Lower leg skin (tissue), 4 donors: ENCODE measurements at regions not wholly inside any gene's neighbourhood (a gene's known extent, or its start where the extent isn't known, plus 50 kb on each side); places are given as distances from the start of the nearest gene placed in this dataset.

Experiments
- DNase-seq, 2 donors: peaks; one replicate each; pipeline ENCODE4 v3.0.0-alpha.2; 2019; ENCODE audit warnings: low spot score in 2 of 2
- H3K4me3 ChIP-seq: fragments of 200-600 bp; sonication (generic); 2 replicates; pipeline ENCODE4 v1.5.1; 2017; ENCODE audit warnings: mild to moderate bottlenecking, low read depth; ENCODE audit not compliant: poor library complexity, severe bottlenecking
- CTCF ChIP-seq, 3 donors: fragments of 450-650 bp; IDR thresholded peaks; one replicate each; pipeline ENCODE4 v1.5.1; 2016; ENCODE audit warnings: antibody characterized with exemption in 3 of 3, mild to moderate bottlenecking in 3 of 3, moderate library complexity in 2 of 3
- POLR2A ChIP-seq, 2 donors: fragments of 450-650 bp; IDR thresholded peaks; one replicate each; pipeline ENCODE4 v1.6.1; 2016 to 2017; ENCODE audit warnings: antibody characterized with exemption in 2 of 2, mild to moderate bottlenecking in 1 of 2, moderate library complexity in 1 of 2
- WGBS, 2 donors: methylation state at CpG; one replicate each; pipeline ENCODE4 v1.1.5; 2018; 5-methylcytosine and 5-hydroxymethylcytosine counted together
- intact Hi-C: fragments of 100-400 bp; cut with DNase I; formaldehyde crosslinking; loops from one replicate; pipeline ENCODE4 v1.15.0; 2023; ENCODE audit warnings: low total_unique reads

GRCh38 chr2:188158337-188159100, 133.2 kb upstream of the GULP1 start:
- intact Hi-C loops, result no loop called here
- TF ChIP-seq CTCF (IDR thresholded peaks at IDR 0.05) (no peak), POLR2A (IDR thresholded peaks at IDR 0.05) (no peak)
- no peak overlapping the region for H3K4me3 ChIP-seq
- no peak for DNase-seq
- WGBS, 2 donors, result 58 to 61% methylated on average over 9 of the region's 9 CpGs

- DNase-seq, result no peak
- intact Hi-C loops, result no loop called here
- 90 to 92% methylated on average over 2 of the region's 2 CpGs for WGBS, 2 donors
- no peak for TF ChIP-seq POLR2A (IDR thresholded peaks at IDR 0.05)
- no peak for TF ChIP-seq CTCF (IDR thresholded peaks at IDR 0.05)
- no peak overlapping the region for H3K4me3 ChIP-seq
These were observed 132.2 kb upstream of the GULP1 start for GRCh38 chr2:188159484-188159883.

GRCh38 chr2:188170356-188170755, 121.3 kb upstream of the GULP1 start:
- no peak overlapping the region for H3K4me3 ChIP-seq
- 79% methylated on average over 4 of the region's 4 CpGs for WGBS, 2 donors
- intact Hi-C loops, result loop anchor here (5.0 kb wide), 1 partner anchor 1078 kb away; no protein-coding TSS in a partner anchor
- DNase-seq, result no peak
- TF ChIP-seq CTCF (IDR thresholded peaks at IDR 0.05), result no peak
- no peak for TF ChIP-seq POLR2A (IDR thresholded peaks at IDR 0.05)

- DNase-seq, result no peak
- intact Hi-C loops, result no loop called here
- no peak for TF ChIP-seq CTCF (IDR thresholded peaks at IDR 0.05)
- no peak for TF ChIP-seq POLR2A (IDR thresholded peaks at IDR 0.05)
These were observed 115.1 kb upstream of the GULP1 start for GRCh38 chr2:188176620-188177019.

GRCh38 chr2:188181067-188181838, 110.4 kb upstream of the GULP1 start:
- 61 to 66% methylated on average over 5 of the region's 5 CpGs for WGBS, 2 donors

More at GRCh38 chr2:188176620-188177019, 115.1 kb upstream of the GULP1 start:
- no peak overlapping the region for H3K4me3 ChIP-seq

More at GRCh38 chr2:188181067-188181838, 110.4 kb upstream of the GULP1 start:
- no peak overlapping the region for H3K4me3 ChIP-seq
- intact Hi-C loops, result no loop called here
- TF ChIP-seq CTCF (IDR thresholded peaks at IDR 0.05), result no peak
- no peak for TF ChIP-seq POLR2A (IDR thresholded peaks at IDR 0.05)
- DNase-seq, result no peak
